Neuronal stem cell (in vitro differentiated cells): ENCODE measurements at regions not wholly inside any gene's neighbourhood (a gene's known extent, or its start where the extent isn't known, plus 50 kb on each side); places are given as distances from the start of the nearest gene placed in this dataset.
A peak's percentile ranks its signal among the peaks of the same experiment; 100 is the strongest.

Experiments used
- DNase-seq: peaks from one replicate; pipeline ENCODE4 v3.0.0-alpha.2; 2013; ENCODE audit warnings: low spot score
- H2AFZ ChIP-seq: one replicate; pipeline ENCODE4 v1.6.1; 2013; ENCODE audit warnings: mild to moderate bottlenecking, low read length, inconsistent platforms
- H2AK5ac ChIP-seq: 2 replicates; pipeline ENCODE4 v1.6.1; 2013; ENCODE audit warnings: low read depth, mild to moderate bottlenecking, inconsistent platforms, low read length, moderate library complexity, mixed read lengths
- H2BK120ac ChIP-seq: 2 replicates; pipeline ENCODE4 v1.6.1; 2013; ENCODE audit warnings: low read depth, mild to moderate bottlenecking, inconsistent platforms, low read length, moderate library complexity, mixed read lengths
- H2BK12ac ChIP-seq: one replicate; pipeline ENCODE4 v1.6.1; 2013; ENCODE audit warnings: low read length, inconsistent platforms
- H2BK15ac ChIP-seq: 2 replicates; pipeline ENCODE4 v1.6.1; 2013; ENCODE audit warnings: mild to moderate bottlenecking, low read length, inconsistent platforms, mixed read lengths
- H2BK5ac ChIP-seq: one replicate; pipeline ENCODE4 v1.6.1; 2013; ENCODE audit warnings: inconsistent platforms, mild to moderate bottlenecking, low read length, moderate library complexity
- H3K14ac ChIP-seq: one replicate; pipeline ENCODE4 v1.6.1; 2013; ENCODE audit warnings: low read length, inconsistent platforms
- H3K18ac ChIP-seq: 2 replicates; pipeline ENCODE4 v1.6.1; 2013; ENCODE audit warnings: low read length, inconsistent platforms
- H3K23ac ChIP-seq: 2 replicates; pipeline ENCODE4 v1.6.1; 2013; ENCODE audit warnings: low read depth, mild to moderate bottlenecking, mixed read lengths, low read length, inconsistent platforms; ENCODE audit not compliant: poor library complexity
- H3K27ac ChIP-seq: replicated peaks from 3 replicates; pipeline ENCODE4 v1.5.1; 2013; ENCODE audit warnings: low read length, inconsistent platforms
- H3K27me3 ChIP-seq, 3 experiments: 2 replicates each; pipeline ENCODE4 v1.6.1; 2013; ENCODE audit warnings: low read length in 3 of 3, mild to moderate bottlenecking in 2 of 3, inconsistent platforms in 1 of 3, low read depth in 1 of 3, mixed read lengths in 1 of 3, moderate library complexity in 1 of 3; ENCODE audit not compliant: control insufficient read depth in 3 of 3, insufficient read depth in 3 of 3
- H3K36me3 ChIP-seq, 2 donors: replicated peaks in 1 of 2; 2 replicates each; pipeline ENCODE4 v1.6.1; 2013; ENCODE audit warnings: low read length in 2 of 2; ENCODE audit not compliant: control insufficient read depth in 2 of 2, insufficient read depth in 2 of 2
- H3K4ac ChIP-seq: 2 replicates; pipeline ENCODE4 v1.6.1; 2013; ENCODE audit warnings: inconsistent platforms, mild to moderate bottlenecking, low read length, moderate library complexity
- H3K4me1 ChIP-seq, 2 donors: 1 replicate in 1 of 2; 2 replicates in 1 of 2; pipeline ENCODE4 v1.6.1; 2013; ENCODE audit warnings: low read length in 2 of 2, low read depth in 1 of 2; ENCODE audit not compliant: control insufficient read depth in 2 of 2, insufficient read depth in 1 of 2
- H3K4me2 ChIP-seq: one replicate; pipeline ENCODE4 v1.6.1; 2013; ENCODE audit warnings: mild to moderate bottlenecking, low read length, inconsistent platforms; ENCODE audit not compliant: insufficient read depth, poor library complexity, severe bottlenecking
- H3K4me3 ChIP-seq, 2 donors: 2 replicates each; pipeline ENCODE4 v1.5.1; 2013; ENCODE audit warnings: low read length in 2 of 2, mild to moderate bottlenecking in 2 of 2, inconsistent platforms in 1 of 2, moderate library complexity in 1 of 2
- H3K79me1 ChIP-seq: one replicate; pipeline ENCODE4 v1.6.1; 2013; ENCODE audit warnings: low read depth, mild to moderate bottlenecking, inconsistent platforms, low read length, moderate library complexity
- H3K9ac ChIP-seq: one replicate; pipeline ENCODE4 v1.6.1; 2013; ENCODE audit warnings: mild to moderate bottlenecking, low read depth, low read length, inconsistent platforms; ENCODE audit not compliant: poor library complexity
- H3K9me3 ChIP-seq, 2 donors: replicated peaks in 1 of 2; 2 replicates each; pipeline versions ENCODE3 to v1.6.1; 2013; ENCODE audit warnings: low read length in 2 of 2, mild to moderate bottlenecking in 2 of 2, inconsistent platforms in 1 of 2, low read depth in 1 of 2, mixed read lengths in 1 of 2, moderate library complexity in 1 of 2; ENCODE audit not compliant: control insufficient read depth in 2 of 2, insufficient read depth in 1 of 2
- H4K8ac ChIP-seq: one replicate; pipeline ENCODE4 v1.6.1; 2013; ENCODE audit warnings: low read depth, mild to moderate bottlenecking, inconsistent platforms, low read length, moderate library complexity
- H4K91ac ChIP-seq: one replicate; pipeline ENCODE4 v1.6.1; 2013; ENCODE audit warnings: low read length, low read depth, mild to moderate bottlenecking, inconsistent platforms; ENCODE audit not compliant: poor library complexity
- WGBS, 2 donors: extraction: QIAGEN DNeasy Blood & Tissue Kit; methylation state at CpG; one replicate each; pipeline ENCODE4 v1.1.7; 2013; ENCODE audit warnings: missing lambda C conversion rate in 2 of 2, mixed read lengths in 1 of 2; ENCODE audit not compliant: insufficient read length in 2 of 2, insufficient replicate concordance in 1 of 2; ENCODE audit errors: extremely low coverage in 2 of 2; 5-methylcytosine and 5-hydroxymethylcytosine counted together

GRCh38 chr5:74309050-74309449 is 331.5 kb downstream of the ENC1 start:
- H3K9ac ChIP-seq: no peak overlapping the region
- no peak overlapping the region for H4K8ac ChIP-seq
- no peak overlapping the region for H3K18ac ChIP-seq
- H2BK12ac ChIP-seq: no peak overlapping the region
- H3K23ac ChIP-seq: no peak overlapping the region
- H3K27me3 ChIP-seq: no peaks in the 10 kb centered on the region
- H3K4ac ChIP-seq: no peak overlapping the region
- no peak overlapping the region for H2AK5ac ChIP-seq
- no peak overlapping the region for H2BK5ac ChIP-seq
- H2AFZ ChIP-seq: no peak overlapping the region
- no peaks in the 10 kb centered on the region for H3K9me3 ChIP-seq
- DNase-seq: no peak
- H4K91ac ChIP-seq: no peak overlapping the region
- no peak overlapping the region for H3K14ac ChIP-seq
- H2BK120ac ChIP-seq: no peak overlapping the region
- H2BK15ac ChIP-seq: no peak overlapping the region
- H3K27ac ChIP-seq: no peak overlapping the region
- H3K4me2 ChIP-seq: no peak overlapping the region
- H3K79me1 ChIP-seq: no peaks in the 10 kb centered on the region
- peaks cover 3 to 20% of the 10 kb centered on the region in 2 donors for H3K4me1 ChIP-seq
- H3K4me3 ChIP-seq: no peak overlapping the region
- H3K36me3 ChIP-seq: no peaks in the 10 kb centered on the region

GRCh38 chr5:74306845-74307244 is 333.7 kb downstream of the ENC1 start:
- Histone ChIP-seq H3K14ac (no peak overlapping the region), H2AFZ (no peak overlapping the region), H3K4me1 (peaks cover under 1 to 17% of the 10 kb centered on the region in 2 donors), H3K4me2 (no peak overlapping the region), H4K8ac (no peak overlapping the region), H2BK15ac (no peak overlapping the region), H3K4ac (no peak overlapping the region), H3K9me3 (no peaks in the 10 kb centered on the region), H3K18ac (no peak overlapping the region), H2BK120ac (no peak overlapping the region), H2AK5ac (no peak overlapping the region), H3K9ac (no peak overlapping the region), H3K4me3 (no peak overlapping the region), H3K23ac (no peak overlapping the region), H3K27ac (no peak overlapping the region), H4K91ac (no peak overlapping the region), H2BK5ac (no peak overlapping the region), H3K79me1 (no peaks in the 10 kb centered on the region), H3K36me3 (no peaks in the 10 kb centered on the region), H2BK12ac (no peak overlapping the region), H3K27me3 (no peaks in the 10 kb centered on the region)
- no peak for DNase-seq
- no CpG with 5 or more reads among the region's 2 CpGs for WGBS, 2 donors

- no peak overlapping the region for H4K91ac ChIP-seq
- H3K79me1 ChIP-seq: no peaks in the 10 kb centered on the region
- H3K23ac ChIP-seq: no peak overlapping the region
- no peak overlapping the region for H3K18ac ChIP-seq
- no peak overlapping the region for H4K8ac ChIP-seq
- no peaks in the 10 kb centered on the region for H3K27me3 ChIP-seq
- H3K4me1 ChIP-seq: peaks cover 0 to 4% of the 10 kb centered on the region in 2 donors
- H3K4me3 ChIP-seq: no peak overlapping the region
- no peak overlapping the region for H2BK5ac ChIP-seq
- no peak overlapping the region for H3K4me2 ChIP-seq
- H2BK15ac ChIP-seq: no peak overlapping the region
- DNase-seq: no peak
- H3K4ac ChIP-seq: no peak overlapping the region
- no peak overlapping the region for H2AK5ac ChIP-seq
- H3K9me3 ChIP-seq: no peaks in the 10 kb centered on the region
- H2AFZ ChIP-seq: peak overlapping the region; percentile 20
- H2BK12ac ChIP-seq: no peak overlapping the region
- no CpG with 5 or more reads among the region's 1 CpG for WGBS, 2 donors
- no peak overlapping the region for H3K14ac ChIP-seq
- H3K9ac ChIP-seq: no peak overlapping the region
- H3K27ac ChIP-seq: no peak overlapping the region
- no peaks in the 10 kb centered on the region for H3K36me3 ChIP-seq
- H2BK120ac ChIP-seq: no peak overlapping the region
Observed at GRCh38 chr5:74304536-74304935, 336.0 kb downstream of the ENC1 start.

GRCh38 chr5:74303578-74303977 is 336.9 kb downstream of the ENC1 start:
- no peaks in the 10 kb centered on the region for H3K36me3 ChIP-seq
- no peak overlapping the region for H2BK120ac ChIP-seq
- no peak overlapping the region for H2AFZ ChIP-seq
- H3K4me3 ChIP-seq: no peak overlapping the region
- H4K91ac ChIP-seq: no peak overlapping the region
- H3K27ac ChIP-seq: no peak overlapping the region
- no peak overlapping the region for H2AK5ac ChIP-seq
- H3K79me1 ChIP-seq: no peaks in the 10 kb centered on the region
- no CpG with 5 or more reads among the region's 3 CpGs for WGBS, 2 donors
- no peak overlapping the region for H2BK15ac ChIP-seq
- H3K4me1 ChIP-seq: peaks cover 0 to 4% of the 10 kb centered on the region in 2 donors
- no peak overlapping the region for H3K4me2 ChIP-seq
- no peaks in the 10 kb centered on the region for H3K9me3 ChIP-seq
- H3K27me3 ChIP-seq: no peaks in the 10 kb centered on the region
- no peak overlapping the region for H3K14ac ChIP-seq
- no peak for DNase-seq
- no peak overlapping the region for H2BK12ac ChIP-seq
- H3K4ac ChIP-seq: no peak overlapping the region
- no peak overlapping the region for H2BK5ac ChIP-seq
- no peak overlapping the region for H3K23ac ChIP-seq
- no peak overlapping the region for H4K8ac ChIP-seq
- no peak overlapping the region for H3K9ac ChIP-seq
- no peak overlapping the region for H3K18ac ChIP-seq
